GM06990 (cell line): ENCODE measurements at regions not wholly inside any gene's neighbourhood (a gene's known extent, or its start where the extent isn't known, plus 50 kb on each side); places are given as distances from the start of the nearest gene placed in this dataset.

Experiments
- DNase-seq: peaks from one replicate; pipeline ENCODE4 v3.0.0-alpha.2; 2011; ENCODE audit not compliant: insufficient read length; ENCODE audit errors: extremely low read depth
- H3K27me3 ChIP-seq: replicated peaks from 2 replicates; pipeline ENCODE4 v1.6.0; 2011; ENCODE audit warnings: low read length; ENCODE audit not compliant: control insufficient read depth, insufficient read depth
- H3K36me3 ChIP-seq: 2 replicates; pipeline ENCODE4 v1.5.1; 2011; ENCODE audit warnings: low read length; ENCODE audit not compliant: control insufficient read depth, insufficient read depth
- H3K4me3 ChIP-seq: replicated peaks from 2 replicates; pipeline ENCODE4 v1.5.1; 2011; ENCODE audit warnings: low read depth, mild to moderate bottlenecking, control low read depth, low read length
- TF ChIP-seq, protein P1 (sequence below): IDR thresholded peaks from 2 replicates; pipeline ENCODE4 v1.5.1; 2011; ENCODE audit warnings: low read length, control low read depth, mild to moderate bottlenecking, inconsistent platforms; ENCODE audit not compliant: insufficient read depth, poor library complexity, severe bottlenecking

DNA sequence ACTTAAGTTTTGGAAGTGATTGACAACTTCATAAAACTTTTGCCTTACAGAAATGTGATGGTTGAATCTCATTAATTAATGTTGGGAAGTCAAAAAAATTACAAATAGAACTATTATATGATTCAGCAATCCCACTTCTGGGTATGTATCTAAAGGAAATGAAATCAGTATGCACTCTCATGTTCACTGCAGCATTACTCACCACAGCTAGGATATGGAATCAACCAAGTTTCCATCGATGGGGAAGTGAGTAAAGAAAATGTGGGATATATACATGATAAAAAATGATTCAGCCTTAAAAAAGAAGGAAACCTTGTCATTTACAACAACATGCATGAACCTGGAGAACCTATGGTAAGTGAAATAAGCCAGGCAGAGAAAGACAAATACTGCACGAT lies 112.4 kb upstream of the WDR75 start:
- DNase-seq = no peak
- TF ChIP-seq, protein P1, sequence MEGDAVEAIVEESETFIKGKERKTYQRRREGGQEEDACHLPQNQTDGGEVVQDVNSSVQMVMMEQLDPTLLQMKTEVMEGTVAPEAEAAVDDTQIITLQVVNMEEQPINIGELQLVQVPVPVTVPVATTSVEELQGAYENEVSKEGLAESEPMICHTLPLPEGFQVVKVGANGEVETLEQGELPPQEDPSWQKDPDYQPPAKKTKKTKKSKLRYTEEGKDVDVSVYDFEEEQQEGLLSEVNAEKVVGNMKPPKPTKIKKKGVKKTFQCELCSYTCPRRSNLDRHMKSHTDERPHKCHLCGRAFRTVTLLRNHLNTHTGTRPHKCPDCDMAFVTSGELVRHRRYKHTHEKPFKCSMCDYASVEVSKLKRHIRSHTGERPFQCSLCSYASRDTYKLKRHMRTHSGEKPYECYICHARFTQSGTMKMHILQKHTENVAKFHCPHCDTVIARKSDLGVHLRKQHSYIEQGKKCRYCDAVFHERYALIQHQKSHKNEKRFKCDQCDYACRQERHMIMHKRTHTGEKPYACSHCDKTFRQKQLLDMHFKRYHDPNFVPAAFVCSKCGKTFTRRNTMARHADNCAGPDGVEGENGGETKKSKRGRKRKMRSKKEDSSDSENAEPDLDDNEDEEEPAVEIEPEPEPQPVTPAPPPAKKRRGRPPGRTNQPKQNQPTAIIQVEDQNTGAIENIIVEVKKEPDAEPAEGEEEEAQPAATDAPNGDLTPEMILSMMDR = no peak
- Histone ChIP-seq H3K4me3 (no peak overlapping the region), H3K27me3 (no peaks in the 10 kb centered on the region), H3K36me3 (no peaks in the 10 kb centered on the region)

GRCh38 chr2:189336276-189336975 lies 104.8 kb upstream of the WDR75 start:
- TF ChIP-seq, protein P1 = no peak
- DNase-seq = no peak
- Histone ChIP-seq H3K27me3 (no peaks in the 10 kb centered on the region), H3K4me3 (no peak overlapping the region), H3K36me3 (no peaks in the 10 kb centered on the region)

GRCh38 chr2:189337656-189338055 lies 103.6 kb upstream of the WDR75 start:
- Histone ChIP-seq H3K36me3 (no peaks in the 10 kb centered on the region), H3K4me3 (no peak overlapping the region), H3K27me3 (no peaks in the 10 kb centered on the region)
- TF ChIP-seq, protein P1 = no peak
- DNase-seq = no peak

- no peak for DNase-seq
- Histone ChIP-seq H3K27me3 (no peaks in the 10 kb centered on the region), H3K4me3 (no peak overlapping the region), H3K36me3 (no peaks in the 10 kb centered on the region)
- TF ChIP-seq, protein P1 = no peak
Observed at GRCh38 chr2:189338115-189338514, 103.2 kb upstream of the WDR75 start.

GRCh38 chr2:189341077-189341476 lies 100.2 kb upstream of the WDR75 start:
- Histone ChIP-seq H3K36me3 (no peaks in the 10 kb centered on the region), H3K4me3 (no peak overlapping the region), H3K27me3 (no peaks in the 10 kb centered on the region)
- no peak for DNase-seq
- TF ChIP-seq, protein P1 = no peak

DNA sequence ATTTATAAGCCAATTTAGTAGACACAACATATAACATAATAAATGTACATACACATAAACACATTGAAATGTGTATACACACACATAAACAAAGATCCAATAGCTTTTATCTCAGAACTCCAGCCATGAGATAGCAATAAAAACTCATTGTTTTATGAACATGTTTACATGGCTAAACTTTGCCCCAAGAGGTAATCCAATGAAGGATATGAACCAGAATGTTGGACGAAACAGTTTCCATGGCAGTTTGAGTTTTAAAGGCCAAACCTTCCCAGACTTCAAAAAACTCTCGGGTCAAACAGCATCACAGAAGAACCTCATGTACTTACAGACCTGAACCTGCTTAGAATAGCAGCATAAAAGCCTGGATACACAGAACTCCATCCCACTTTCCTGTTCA lies 97.2 kb upstream of the WDR75 start:
- H3K4me3 ChIP-seq = no peak overlapping the region
- TF ChIP-seq, protein P1 = no peak
- no peaks in the 10 kb centered on the region for H3K36me3 ChIP-seq
- no peak for DNase-seq
- no peaks in the 10 kb centered on the region for H3K27me3 ChIP-seq
